ENCODE measurements at regions not wholly inside any gene's neighbourhood (a gene's known extent, or its start where the extent isn't known, plus 50 kb on each side); places are given as distances from the start of the nearest gene placed in this dataset.

DNA sequence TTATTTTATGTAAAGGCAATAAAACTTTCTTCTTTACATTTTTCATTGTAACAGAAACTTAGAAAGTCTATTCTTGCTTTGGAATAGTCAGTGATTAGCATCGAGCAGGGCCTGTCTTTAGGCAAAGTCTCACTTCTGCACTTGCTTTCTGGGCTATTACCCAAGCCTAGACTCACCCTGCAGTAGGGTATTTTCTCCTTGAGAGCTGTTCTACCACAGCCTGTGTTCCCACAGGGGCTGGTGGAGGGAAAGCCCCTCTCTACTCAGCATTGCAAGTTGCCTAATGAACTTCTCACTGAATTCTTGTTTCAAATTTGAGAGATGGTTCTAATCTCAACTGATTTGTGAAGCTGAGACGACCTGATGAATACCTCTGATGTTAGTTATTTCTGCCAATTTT, 111.7 kb upstream of the KLHL14 start:
- no peak overlapping the region for H3K4me3 ChIP-seq
- TF ChIP-seq POLR2A (IDR thresholded peaks at IDR 0.05): no peak
- TF ChIP-seq, protein P1, sequence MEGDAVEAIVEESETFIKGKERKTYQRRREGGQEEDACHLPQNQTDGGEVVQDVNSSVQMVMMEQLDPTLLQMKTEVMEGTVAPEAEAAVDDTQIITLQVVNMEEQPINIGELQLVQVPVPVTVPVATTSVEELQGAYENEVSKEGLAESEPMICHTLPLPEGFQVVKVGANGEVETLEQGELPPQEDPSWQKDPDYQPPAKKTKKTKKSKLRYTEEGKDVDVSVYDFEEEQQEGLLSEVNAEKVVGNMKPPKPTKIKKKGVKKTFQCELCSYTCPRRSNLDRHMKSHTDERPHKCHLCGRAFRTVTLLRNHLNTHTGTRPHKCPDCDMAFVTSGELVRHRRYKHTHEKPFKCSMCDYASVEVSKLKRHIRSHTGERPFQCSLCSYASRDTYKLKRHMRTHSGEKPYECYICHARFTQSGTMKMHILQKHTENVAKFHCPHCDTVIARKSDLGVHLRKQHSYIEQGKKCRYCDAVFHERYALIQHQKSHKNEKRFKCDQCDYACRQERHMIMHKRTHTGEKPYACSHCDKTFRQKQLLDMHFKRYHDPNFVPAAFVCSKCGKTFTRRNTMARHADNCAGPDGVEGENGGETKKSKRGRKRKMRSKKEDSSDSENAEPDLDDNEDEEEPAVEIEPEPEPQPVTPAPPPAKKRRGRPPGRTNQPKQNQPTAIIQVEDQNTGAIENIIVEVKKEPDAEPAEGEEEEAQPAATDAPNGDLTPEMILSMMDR (IDR thresholded peaks at IDR 0.05 in 4 of 5, conservative IDR thresholded peaks at IDR 0.05 in 1 of 5): no peak
- H3K27me3 ChIP-seq: no peaks in the 10 kb centered on the region
- no peaks in the 10 kb centered on the region for H3K9me3 ChIP-seq
- DNase-seq (no peak), ATAC-seq (no peak)
- no peak overlapping the region for H3K27ac ChIP-seq
- H3K36me3 ChIP-seq: no peaks in the 10 kb centered on the region
- no peaks in the 10 kb centered on the region for H3K4me1 ChIP-seq
- intact Hi-C loops (cut with DNase I; ENCODE audit: low total_unique reads) (no loop called here), in situ Hi-C loops (cut with MboI; ENCODE audit: low sequenced_read_pairs in 4 of 4) (no loop called here)

DNA sequence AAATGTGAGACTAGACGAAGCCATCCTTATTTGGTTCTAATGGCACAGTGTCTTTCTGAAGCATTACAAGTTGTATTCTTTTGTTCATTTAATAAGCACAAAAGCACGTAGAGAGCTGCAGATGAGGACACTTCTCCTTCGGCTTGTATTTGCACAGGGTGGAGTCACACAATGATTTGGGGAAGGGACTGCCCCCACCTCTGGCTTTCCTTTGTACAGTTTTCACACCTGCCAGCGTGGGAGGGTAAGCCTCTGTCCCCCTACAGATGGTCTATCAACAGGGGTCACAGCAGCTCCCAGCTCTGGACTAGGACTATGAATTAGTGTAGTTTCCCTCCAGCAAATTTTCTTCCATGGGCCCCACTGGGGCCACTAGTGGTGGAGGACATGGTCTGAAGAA, 108.2 kb upstream of the KLHL14 start:
- intact Hi-C loops (cut with DNase I; ENCODE audit: low total_unique reads): no loop called here
- Histone ChIP-seq H3K9me3 (no peaks in the 10 kb centered on the region), H3K4me3 (no peak overlapping the region), H3K36me3 (no peaks in the 10 kb centered on the region), H3K4me1 (no peaks in the 10 kb centered on the region), H3K27me3 (no peaks in the 10 kb centered on the region), H3K27ac (no peak overlapping the region)
- in situ Hi-C loops (cut with MboI; ENCODE audit: low sequenced_read_pairs in 4 of 4): no loop called here
- TF ChIP-seq, protein P1 (IDR thresholded peaks at IDR 0.05 in 4 of 5, conservative IDR thresholded peaks at IDR 0.05 in 1 of 5): no peak
- no peak for TF ChIP-seq POLR2A (IDR thresholded peaks at IDR 0.05)
- ATAC-seq (no peak), DNase-seq (no peak)

DNA sequence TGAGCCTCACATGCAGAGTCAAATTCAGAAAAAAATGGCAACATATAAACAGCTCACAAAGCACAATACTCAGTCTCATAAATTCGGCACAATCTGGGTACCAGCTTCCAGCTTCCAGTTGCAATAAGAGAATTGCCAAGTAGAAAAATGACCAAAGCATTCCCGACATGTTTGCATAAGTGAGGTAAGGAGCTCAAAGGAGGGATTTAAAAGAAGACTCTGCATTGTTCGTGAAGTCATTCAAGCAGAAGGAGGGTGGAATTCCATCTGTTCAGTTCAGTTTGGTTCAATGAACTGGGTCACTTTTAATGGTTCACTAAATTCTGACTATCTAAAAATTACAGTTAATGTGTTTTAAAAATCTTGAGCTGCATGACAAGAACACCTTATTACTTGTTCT, 106.7 kb upstream of the KLHL14 start:
- ATAC-seq: no peak
- no peaks in the 10 kb centered on the region for H3K27me3 ChIP-seq
- in situ Hi-C loops (cut with MboI; ENCODE audit: low sequenced_read_pairs in 4 of 4): no loop called here
- no peak for DNase-seq
- no peaks in the 10 kb centered on the region for H3K36me3 ChIP-seq
- H3K4me1 ChIP-seq: no peaks in the 10 kb centered on the region
- H3K4me3 ChIP-seq: no peak overlapping the region
- no peak overlapping the region for H3K27ac ChIP-seq
- TF ChIP-seq, protein P1 (IDR thresholded peaks at IDR 0.05 in 4 of 5, conservative IDR thresholded peaks at IDR 0.05 in 1 of 5): no peak
- no peak for TF ChIP-seq POLR2A (IDR thresholded peaks at IDR 0.05)
- no peaks in the 10 kb centered on the region for H3K9me3 ChIP-seq
- intact Hi-C loops (cut with DNase I; ENCODE audit: low total_unique reads): no loop called here

DNA sequence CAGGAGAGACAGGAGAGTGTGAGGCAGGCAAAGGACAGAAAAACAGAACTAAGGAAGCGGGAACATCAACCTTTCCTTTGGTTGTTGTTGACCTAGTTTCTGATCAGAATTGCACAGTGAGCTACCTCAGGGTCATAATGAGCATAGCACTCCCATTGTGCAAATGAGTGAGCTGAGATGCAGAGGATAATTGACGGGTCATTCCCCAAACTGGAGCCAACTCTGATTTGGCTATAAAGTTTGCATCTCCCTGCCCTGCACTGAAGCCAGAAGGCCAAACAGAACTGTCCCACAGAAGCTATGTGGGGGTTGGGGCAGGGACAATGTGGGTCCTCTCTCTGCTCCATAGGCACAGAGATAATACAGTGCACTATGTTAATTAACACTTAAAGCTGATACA, 105.6 kb upstream of the KLHL14 start:
- no peak for TF ChIP-seq POLR2A (IDR thresholded peaks at IDR 0.05)
- TF ChIP-seq, protein P1 (IDR thresholded peaks at IDR 0.05 in 4 of 5, conservative IDR thresholded peaks at IDR 0.05 in 1 of 5): no peak
- DNase-seq (no peak), ATAC-seq (no peak)
- H3K27ac ChIP-seq: no peak overlapping the region
- H3K27me3 ChIP-seq: no peaks in the 10 kb centered on the region
- no peaks in the 10 kb centered on the region for H3K9me3 ChIP-seq
- H3K4me1 ChIP-seq: no peaks in the 10 kb centered on the region
- H3K36me3 ChIP-seq: no peaks in the 10 kb centered on the region
- intact Hi-C loops (cut with DNase I; ENCODE audit: low total_unique reads) (no loop called here), in situ Hi-C loops (cut with MboI; ENCODE audit: low sequenced_read_pairs in 4 of 4) (no loop called here)
- no peak overlapping the region for H3K4me3 ChIP-seq

DNA sequence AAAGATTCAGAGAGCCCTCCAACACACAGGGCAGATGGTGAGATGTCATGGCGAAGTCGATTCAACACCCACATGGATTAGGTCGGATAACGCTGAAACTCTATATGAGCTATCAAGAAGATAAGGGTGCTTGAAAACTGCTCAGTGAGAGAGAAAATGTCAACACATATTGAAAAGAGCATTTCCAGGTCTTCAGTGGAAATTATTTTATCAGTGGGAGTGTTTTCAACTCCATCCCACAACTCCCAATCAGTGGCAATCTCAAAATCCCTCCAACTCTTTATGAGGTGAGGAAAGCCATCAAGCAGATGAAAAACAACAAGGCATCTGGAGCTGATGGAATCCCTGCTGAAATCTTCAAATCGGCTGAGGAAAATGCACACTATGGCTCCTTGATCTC, 104.5 kb upstream of the KLHL14 start:
- ATAC-seq (no peak), DNase-seq (no peak)
- intact Hi-C loops (cut with DNase I; ENCODE audit: low total_unique reads): no loop called here

More for the DNA sequence above, 104.5 kb upstream of the KLHL14 start:
- in situ Hi-C loops (cut with MboI; ENCODE audit: low sequenced_read_pairs in 4 of 4): no loop called here
- Histone ChIP-seq H3K4me1 (no peaks in the 10 kb centered on the region), H3K27me3 (no peaks in the 10 kb centered on the region), H3K4me3 (no peak overlapping the region), H3K27ac (no peak overlapping the region), H3K36me3 (no peaks in the 10 kb centered on the region), H3K9me3 (no peaks in the 10 kb centered on the region)
- TF ChIP-seq POLR2A (IDR thresholded peaks at IDR 0.05): no peak
- TF ChIP-seq, protein P1 (IDR thresholded peaks at IDR 0.05 in 4 of 5, conservative IDR thresholded peaks at IDR 0.05 in 1 of 5): no peak
